Mesenchymal stem cell (in vitro differentiated cells and primary cell): ENCODE measurements at regions not wholly inside any gene's neighbourhood (a gene's known extent, or its start where the extent isn't known, plus 50 kb on each side); places are given as distances from the start of the nearest gene placed in this dataset.
A peak's percentile ranks its signal among the peaks of the same experiment; 100 is the strongest.
"Not testable (repeated sequence)": the region's sequence is repeated elsewhere in the genome, so short reads cannot be mapped to it uniquely, and the experiment has no call there.

Experiments used
- DNase-seq: peaks from one replicate; pipeline ENCODE4 v3.0.0-alpha.2; 2013
- H2AFZ ChIP-seq: one replicate; pipeline ENCODE4 v1.6.1; 2013; ENCODE audit warnings: low read depth, mild to moderate bottlenecking, control low read depth, inconsistent platforms, low read length, moderate library complexity
- H2AK5ac ChIP-seq: 2 replicates; pipeline ENCODE4 v1.6.1; 2013; ENCODE audit warnings: low read length, moderate library complexity, mild to moderate bottlenecking, inconsistent platforms; ENCODE audit not compliant: severe bottlenecking
- H2BK120ac ChIP-seq: one replicate; pipeline ENCODE4 v1.6.1; 2013; ENCODE audit warnings: low read depth, mild to moderate bottlenecking, inconsistent platforms, low read length, moderate library complexity
- H2BK12ac ChIP-seq, 2 experiments: one replicate each; pipeline ENCODE4 v1.6.1; 2013; ENCODE audit warnings: inconsistent platforms in 2 of 2, low read length in 2 of 2, mild to moderate bottlenecking in 2 of 2, moderate library complexity in 2 of 2, control low read depth in 1 of 2
- H2BK15ac ChIP-seq: one replicate; pipeline ENCODE4 v1.6.1; 2013; ENCODE audit warnings: mild to moderate bottlenecking, low read depth, inconsistent platforms; ENCODE audit not compliant: poor library complexity, severe bottlenecking
- H2BK5ac ChIP-seq: 2 replicates; pipeline ENCODE4 v1.6.1; 2013; ENCODE audit warnings: low read depth, mild to moderate bottlenecking, low read length, control low read depth, inconsistent platforms; ENCODE audit not compliant: poor library complexity, severe bottlenecking
- H3K14ac ChIP-seq, 2 experiments: one replicate each; pipeline ENCODE4 v1.6.1; 2013; ENCODE audit warnings: inconsistent platforms in 2 of 2, low read length in 2 of 2, control low read depth in 1 of 2, mild to moderate bottlenecking in 1 of 2, moderate library complexity in 1 of 2
- H3K18ac ChIP-seq, 2 experiments: one replicate each; pipeline ENCODE4 v1.6.1; 2013; ENCODE audit warnings: inconsistent platforms in 2 of 2, low read length in 2 of 2, control low read depth in 1 of 2, low read depth in 1 of 2, mild to moderate bottlenecking in 1 of 2
- H3K23ac ChIP-seq, 2 experiments: one replicate each; pipeline ENCODE4 v1.6.1; 2013; ENCODE audit warnings: inconsistent platforms in 2 of 2, low read length in 2 of 2, mild to moderate bottlenecking in 2 of 2, moderate library complexity in 2 of 2, control low read depth in 1 of 2
- H3K27ac ChIP-seq: 2 replicates; pipeline ENCODE4 v1.5.1; 2013; ENCODE audit warnings: mild to moderate bottlenecking, moderate library complexity, low read length, control low read depth, inconsistent platforms; ENCODE audit not compliant: poor library complexity, severe bottlenecking
- H3K27me3 ChIP-seq, 2 experiments: 2 replicates each; pipeline versions ENCODE4 v1.6.1 to v1.7.0; 2013; ENCODE audit warnings: low read length in 2 of 2, mild to moderate bottlenecking in 2 of 2, moderate library complexity in 2 of 2, control low read depth in 1 of 2, inconsistent platforms in 1 of 2; ENCODE audit not compliant: control insufficient read depth in 1 of 2, insufficient read depth in 1 of 2
- H3K36me3 ChIP-seq, 2 experiments: 2 replicates each; pipeline versions ENCODE4 v1.6.1 to v1.7.0; 2013; ENCODE audit warnings: low read length in 2 of 2, control low read depth in 1 of 2, inconsistent platforms in 1 of 2, low read depth in 1 of 2, mild to moderate bottlenecking in 1 of 2; ENCODE audit not compliant: insufficient read depth in 2 of 2, control insufficient read depth in 1 of 2
- H3K4ac ChIP-seq, 2 experiments: one replicate each; pipeline ENCODE4 v1.6.1; 2013; ENCODE audit warnings: inconsistent platforms in 2 of 2, low read length in 2 of 2, mild to moderate bottlenecking in 2 of 2, moderate library complexity in 2 of 2, control low read depth in 1 of 2, low read depth in 1 of 2
- H3K4me1 ChIP-seq: 2 replicates; pipeline ENCODE4 v1.6.1; 2013; ENCODE audit warnings: low read depth, low read length, control low read depth; ENCODE audit not compliant: control insufficient read depth, insufficient read depth
- H3K4me2 ChIP-seq: 2 replicates; pipeline ENCODE4 v1.6.1; 2013; ENCODE audit warnings: low read length, mild to moderate bottlenecking, inconsistent platforms; ENCODE audit not compliant: poor library complexity, severe bottlenecking
- H3K4me3 ChIP-seq, 2 experiments: 2 replicates each; pipeline versions ENCODE4 v1.5.1 to v1.7.0; 2013; ENCODE audit warnings: low read length in 2 of 2, mild to moderate bottlenecking in 2 of 2, control low read depth in 1 of 2, low read depth in 1 of 2; ENCODE audit not compliant: insufficient read depth in 1 of 2
- H3K79me1 ChIP-seq: replicated peaks from 2 replicates; pipeline ENCODE4 v1.6.1; 2013; ENCODE audit warnings: mild to moderate bottlenecking, control low read depth, low read length, inconsistent platforms; ENCODE audit not compliant: poor library complexity, severe bottlenecking
- H3K9ac ChIP-seq: 2 replicates; pipeline ENCODE4 v1.7.0; 2013; ENCODE audit warnings: mild to moderate bottlenecking, low read length, moderate library complexity
- H3K9me3 ChIP-seq: 2 replicates; pipeline ENCODE4 v1.7.0; 2013; ENCODE audit warnings: mild to moderate bottlenecking, low read length; ENCODE audit not compliant: control insufficient read depth
- H4K8ac ChIP-seq: one replicate; pipeline ENCODE4 v1.6.1; 2013; ENCODE audit warnings: inconsistent platforms, mild to moderate bottlenecking, low read length, moderate library complexity
- H4K91ac ChIP-seq: one replicate; pipeline ENCODE4 v1.6.1; 2013; ENCODE audit warnings: mild to moderate bottlenecking, low read length, inconsistent platforms
- WGBS: methylation state at CpG from one replicate; pipeline ENCODE4 v1.1.7; 2013; ENCODE audit warnings: mixed read lengths; 5-methylcytosine and 5-hydroxymethylcytosine counted together

- H2BK15ac ChIP-seq, H3K18ac ChIP-seq, H2AFZ ChIP-seq, H3K79me1 ChIP-seq, H3K9me3 ChIP-seq, H3K27me3 ChIP-seq, H3K27ac ChIP-seq, H2BK5ac ChIP-seq, H3K9ac ChIP-seq, H2BK12ac ChIP-seq, H3K4ac ChIP-seq, H4K91ac ChIP-seq, H4K8ac ChIP-seq, H3K36me3 ChIP-seq, H2AK5ac ChIP-seq, DNase-seq, H2BK120ac ChIP-seq, H3K4me1 ChIP-seq, H3K23ac ChIP-seq, H3K14ac ChIP-seq: not testable (repeated sequence)
- WGBS = 49% methylated on average over 38 of the region's 51 CpGs
- Histone ChIP-seq H3K4me3 (peak overlapping the region in 1 of 2 experiments; percentile 36), H3K4me2 (peak overlapping the region; percentile 22)
These were observed 533.4 kb upstream of the DEFB115 start for GRCh38 chr20:30723934-30724687.

GRCh38 chr20:30724688-30725074 lies 532.8 kb upstream of the DEFB115 start:
- not testable (repeated sequence) for H2BK5ac ChIP-seq, H4K8ac ChIP-seq, H3K9ac ChIP-seq, H3K79me1 ChIP-seq, H2AFZ ChIP-seq, H3K4me2 ChIP-seq, H3K4me1 ChIP-seq, H3K9me3 ChIP-seq, H3K23ac ChIP-seq, H2BK15ac ChIP-seq, H3K27ac ChIP-seq, H3K14ac ChIP-seq, H4K91ac ChIP-seq, H3K4me3 ChIP-seq, H2BK120ac ChIP-seq, H3K27me3 ChIP-seq, H3K18ac ChIP-seq, H3K36me3 ChIP-seq, H2AK5ac ChIP-seq, H3K4ac ChIP-seq, H2BK12ac ChIP-seq, DNase-seq
- 94% methylated on average over 24 of the region's 24 CpGs for WGBS

DNA sequence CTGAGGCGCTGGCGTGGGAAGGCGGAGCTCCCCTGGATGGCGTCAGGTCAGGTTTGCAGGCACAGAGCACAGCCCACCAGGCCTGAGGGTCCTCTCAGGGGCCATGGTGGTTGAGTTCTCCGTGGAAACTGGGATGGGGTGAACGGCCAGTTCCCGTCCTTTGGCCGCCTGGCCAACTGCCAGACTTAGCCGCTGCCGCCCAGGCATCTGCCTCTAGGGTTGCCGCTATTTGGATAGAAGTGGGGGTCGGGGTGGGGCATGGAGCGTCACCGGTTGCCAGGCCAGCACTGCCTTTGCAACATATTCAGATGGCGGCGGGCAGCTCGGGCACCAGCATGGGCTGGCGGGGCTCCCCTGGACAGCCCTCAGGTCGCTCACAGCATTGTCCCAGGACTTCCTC lies 532.3 kb upstream of the DEFB115 start:
- H3K4me2 ChIP-seq = not testable (repeated sequence)

DNA sequence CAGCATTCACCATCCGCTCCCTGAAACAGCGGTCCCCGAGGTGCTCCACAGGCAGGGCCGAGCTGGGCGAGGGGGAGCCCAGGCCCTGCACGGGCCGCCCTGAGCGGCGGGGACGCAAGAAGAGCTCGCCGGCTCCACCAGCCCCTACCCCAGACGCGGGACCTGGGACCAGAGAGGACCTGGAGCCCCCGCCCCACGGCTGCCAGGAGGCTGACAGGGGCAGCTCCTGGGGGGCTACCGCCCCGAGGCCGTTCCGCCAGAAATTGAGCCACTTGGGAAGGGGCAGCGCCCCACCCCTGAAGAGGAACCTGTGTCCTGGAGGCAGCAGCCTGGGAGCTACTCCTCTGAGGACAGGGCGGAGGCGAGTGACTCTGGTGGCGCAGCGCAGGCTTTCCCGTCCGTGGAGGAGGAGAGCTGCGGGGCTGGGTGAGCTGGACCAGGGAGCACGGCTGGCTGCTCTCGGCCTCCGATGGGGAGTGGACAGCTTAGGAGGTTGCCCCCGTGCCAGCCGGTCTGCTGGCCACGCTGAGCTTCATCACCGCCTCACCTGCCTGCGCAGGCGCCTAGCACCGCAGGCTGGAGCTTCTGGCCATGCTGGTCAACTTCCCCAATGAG lies 529.1 kb upstream of the DEFB115 start:
- not testable (repeated sequence) for H2AFZ ChIP-seq, H2BK12ac ChIP-seq, H3K9ac ChIP-seq, H2BK5ac ChIP-seq, H3K27me3 ChIP-seq, H3K4me1 ChIP-seq, H3K79me1 ChIP-seq, DNase-seq, H3K36me3 ChIP-seq, H4K8ac ChIP-seq, H3K4me2 ChIP-seq, H3K4me3 ChIP-seq, H3K18ac ChIP-seq, H2BK15ac ChIP-seq, H3K27ac ChIP-seq, H4K91ac ChIP-seq, H2BK120ac ChIP-seq, H3K14ac ChIP-seq, H3K23ac ChIP-seq, H3K4ac ChIP-seq, H2AK5ac ChIP-seq, H3K9me3 ChIP-seq
- WGBS = 87% methylated on average over 38 of the region's 38 CpGs

More for the DNA sequence above, 532.3 kb upstream of the DEFB115 start:
- not testable (repeated sequence) for H3K18ac ChIP-seq, H3K23ac ChIP-seq, DNase-seq, H3K4me3 ChIP-seq, H3K27me3 ChIP-seq, H3K27ac ChIP-seq, H3K14ac ChIP-seq, H3K9me3 ChIP-seq, H3K9ac ChIP-seq, H2BK12ac ChIP-seq, H3K79me1 ChIP-seq, H3K36me3 ChIP-seq, H2BK5ac ChIP-seq, H4K8ac ChIP-seq, H2AK5ac ChIP-seq, H3K4ac ChIP-seq, H2BK120ac ChIP-seq, H2AFZ ChIP-seq, H4K91ac ChIP-seq, H2BK15ac ChIP-seq, H3K4me1 ChIP-seq
- WGBS = 93% methylated on average over 14 of the region's 19 CpGs
